ENCODE measurements at regions not wholly inside any gene's neighbourhood (a gene's known extent, or its start where the extent isn't known, plus 50 kb on each side); places are given as distances from the start of the nearest gene placed in this dataset.

DNA sequence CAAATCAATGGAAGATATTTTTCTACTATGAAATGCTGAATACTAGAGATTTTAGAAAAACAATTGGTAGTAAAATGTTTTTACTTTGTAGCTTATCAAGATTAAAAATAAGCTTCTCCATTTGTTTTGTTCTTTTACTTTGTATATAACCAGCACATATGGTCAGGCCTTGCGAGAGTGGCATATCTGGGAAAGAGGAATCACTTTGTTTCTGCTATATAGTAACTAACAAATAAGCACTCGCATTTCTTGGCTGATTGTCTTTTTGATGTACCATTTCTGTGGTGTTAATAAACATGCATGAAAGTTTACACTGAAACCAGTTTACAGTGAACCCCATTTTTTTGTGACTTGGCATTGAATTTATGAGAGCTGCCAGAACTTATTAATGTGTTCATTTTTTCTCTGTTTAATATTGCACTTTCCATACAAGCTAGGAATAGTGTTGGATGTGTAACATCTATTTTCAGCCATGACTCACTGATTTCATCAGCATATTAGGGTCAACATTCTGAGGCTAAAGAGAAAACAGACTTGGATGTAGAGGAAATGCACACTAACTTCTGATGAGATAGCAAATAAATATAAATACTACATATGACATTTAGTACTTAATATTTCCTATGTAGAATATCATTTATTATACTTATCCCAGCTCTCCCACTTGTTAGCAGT is 635.5 kb downstream of the KCNH5 start:
- no peaks in the 10 kb centered on the region for H3K27me3 ChIP-seq
- no peaks in the 10 kb centered on the region for H3K36me3 ChIP-seq
- TF ChIP-seq, protein P1, sequence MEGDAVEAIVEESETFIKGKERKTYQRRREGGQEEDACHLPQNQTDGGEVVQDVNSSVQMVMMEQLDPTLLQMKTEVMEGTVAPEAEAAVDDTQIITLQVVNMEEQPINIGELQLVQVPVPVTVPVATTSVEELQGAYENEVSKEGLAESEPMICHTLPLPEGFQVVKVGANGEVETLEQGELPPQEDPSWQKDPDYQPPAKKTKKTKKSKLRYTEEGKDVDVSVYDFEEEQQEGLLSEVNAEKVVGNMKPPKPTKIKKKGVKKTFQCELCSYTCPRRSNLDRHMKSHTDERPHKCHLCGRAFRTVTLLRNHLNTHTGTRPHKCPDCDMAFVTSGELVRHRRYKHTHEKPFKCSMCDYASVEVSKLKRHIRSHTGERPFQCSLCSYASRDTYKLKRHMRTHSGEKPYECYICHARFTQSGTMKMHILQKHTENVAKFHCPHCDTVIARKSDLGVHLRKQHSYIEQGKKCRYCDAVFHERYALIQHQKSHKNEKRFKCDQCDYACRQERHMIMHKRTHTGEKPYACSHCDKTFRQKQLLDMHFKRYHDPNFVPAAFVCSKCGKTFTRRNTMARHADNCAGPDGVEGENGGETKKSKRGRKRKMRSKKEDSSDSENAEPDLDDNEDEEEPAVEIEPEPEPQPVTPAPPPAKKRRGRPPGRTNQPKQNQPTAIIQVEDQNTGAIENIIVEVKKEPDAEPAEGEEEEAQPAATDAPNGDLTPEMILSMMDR (IDR thresholded peaks at IDR 0.05): no peak
- no peaks in the 10 kb centered on the region for H3K9me3 ChIP-seq
- no peak overlapping the region for H3K4me3 ChIP-seq (ENCODE audit: low read depth in 1 of 2, low read length in 1 of 2)
- H3K4me1 ChIP-seq (ENCODE audit: control insufficient read depth in 1 of 2, insufficient read depth in 1 of 2, low read depth in 1 of 2, low read length in 1 of 2): no peaks in the 10 kb centered on the region
- no peak overlapping the region for H3K27ac ChIP-seq

DNA sequence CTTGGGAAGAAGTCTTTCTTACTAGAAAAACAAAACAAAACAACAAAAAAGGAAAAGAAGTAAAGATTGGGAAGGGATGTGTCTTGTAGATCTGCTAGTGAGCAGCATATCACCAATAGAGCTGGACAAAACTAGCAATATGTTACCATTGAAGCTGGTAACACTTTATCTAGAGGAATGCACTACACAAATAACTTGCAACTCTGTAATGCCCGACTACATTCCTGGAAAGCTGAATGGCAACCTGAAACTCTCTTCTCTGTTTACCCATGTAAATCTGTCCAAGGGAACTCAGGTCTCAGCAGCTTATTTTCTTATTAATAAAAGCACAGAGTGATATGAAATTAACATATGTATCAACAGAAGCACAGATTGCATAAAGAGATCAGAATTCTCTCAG is 624.4 kb downstream of the KCNH5 start:
- TF ChIP-seq, protein P1 (IDR thresholded peaks at IDR 0.05): no peak

DNA sequence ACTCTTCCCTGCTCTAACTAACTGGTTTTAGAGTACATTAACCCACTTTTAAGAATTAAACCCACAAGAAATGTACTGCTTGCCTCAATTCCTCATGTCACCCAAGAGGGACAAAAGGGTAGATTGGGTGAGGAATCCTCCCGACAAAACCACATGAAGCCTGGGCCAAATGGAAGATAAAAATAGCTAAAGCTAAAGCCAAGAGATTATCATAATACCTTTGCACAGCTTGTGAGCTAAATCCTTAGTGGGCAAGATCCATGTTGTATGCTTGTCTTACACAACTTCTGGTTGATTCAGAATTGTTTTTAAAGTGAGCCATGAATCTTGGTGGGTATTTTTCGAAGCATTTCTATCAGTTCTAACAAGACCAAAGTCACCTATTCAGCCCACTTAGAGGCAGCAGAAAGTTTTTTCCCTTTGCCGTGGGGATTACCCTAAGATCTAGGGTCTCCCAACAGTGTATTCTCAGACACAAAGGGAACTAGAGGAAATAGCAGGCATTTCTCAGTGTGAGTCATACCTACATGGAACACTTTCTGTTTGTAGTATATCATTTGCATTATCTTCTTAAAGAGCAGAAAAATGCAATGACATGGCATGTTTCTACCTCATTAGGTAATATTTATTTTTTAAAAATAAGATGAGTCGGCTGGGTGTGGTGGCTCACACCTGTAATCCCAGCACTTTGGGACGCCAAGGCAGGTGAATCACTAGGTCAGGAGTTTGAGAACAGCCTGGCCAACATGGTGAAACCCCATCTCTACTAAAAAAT is 616.6 kb downstream of the KCNH5 start:
- no peaks in the 10 kb centered on the region for H3K27me3 ChIP-seq
- TF ChIP-seq, protein P1 (IDR thresholded peaks at IDR 0.05): no peak
- H3K4me1 ChIP-seq (ENCODE audit: control insufficient read depth in 1 of 2, insufficient read depth in 1 of 2, low read depth in 1 of 2, low read length in 1 of 2): no peaks in the 10 kb centered on the region
- H3K27ac ChIP-seq: no peak overlapping the region
- no peak overlapping the region for H3K4me3 ChIP-seq (ENCODE audit: low read depth in 1 of 2, low read length in 1 of 2)
- H3K9me3 ChIP-seq: no peaks in the 10 kb centered on the region
- H3K36me3 ChIP-seq: no peaks in the 10 kb centered on the region

More for the DNA sequence above, 624.4 kb downstream of the KCNH5 start:
- no peaks in the 10 kb centered on the region for H3K36me3 ChIP-seq
- no peaks in the 10 kb centered on the region for H3K27me3 ChIP-seq
- H3K4me3 ChIP-seq (ENCODE audit: low read depth in 1 of 2, low read length in 1 of 2): no peak overlapping the region
- H3K4me1 ChIP-seq (ENCODE audit: control insufficient read depth in 1 of 2, insufficient read depth in 1 of 2, low read depth in 1 of 2, low read length in 1 of 2): no peaks in the 10 kb centered on the region
- H3K27ac ChIP-seq: no peak overlapping the region
- no peaks in the 10 kb centered on the region for H3K9me3 ChIP-seq

DNA sequence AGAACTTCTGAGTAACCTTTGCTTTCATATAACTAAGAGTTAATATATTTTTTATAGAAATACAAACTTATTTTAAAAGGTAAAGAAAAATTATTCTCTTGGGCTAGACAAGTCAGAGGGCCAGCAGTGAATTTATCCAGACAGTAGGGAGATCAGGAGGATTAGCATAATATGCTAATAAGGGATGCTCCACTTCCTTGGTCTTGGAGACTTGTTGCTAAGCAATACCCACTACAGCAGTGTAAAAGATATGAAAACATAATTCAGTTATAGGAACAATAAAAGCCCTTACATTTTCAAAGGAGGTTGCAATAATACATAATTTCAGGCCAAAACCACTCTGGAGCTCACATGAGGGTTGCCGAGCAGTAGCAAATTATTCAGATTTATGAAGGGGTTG is 615.6 kb downstream of the KCNH5 start:
- H3K36me3 ChIP-seq: no peaks in the 10 kb centered on the region
- TF ChIP-seq, protein P1 (IDR thresholded peaks at IDR 0.05): no peak

DNA sequence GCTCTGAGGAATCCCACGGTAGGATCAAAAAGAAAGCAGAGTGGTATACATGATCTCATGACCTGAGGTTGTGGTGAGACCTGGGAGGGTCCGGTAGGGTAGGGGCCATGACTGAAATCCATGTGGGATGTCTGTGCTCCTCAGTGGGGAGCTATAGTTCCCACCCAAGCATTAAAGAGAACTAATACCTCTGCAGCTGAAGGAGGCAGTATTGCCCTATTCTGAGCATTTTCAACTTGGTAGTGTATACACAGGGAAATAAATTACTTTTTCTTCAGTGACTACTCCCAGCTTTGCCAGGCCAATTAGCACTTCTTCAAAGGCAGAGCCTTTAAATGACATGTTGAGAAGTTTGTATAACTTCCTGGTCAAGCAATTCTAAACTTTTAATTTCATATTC is 613.8 kb downstream of the KCNH5 start:
- Histone ChIP-seq H3K27me3 (no peaks in the 10 kb centered on the region), H3K36me3 (no peaks in the 10 kb centered on the region), H3K9me3 (no peaks in the 10 kb centered on the region), H3K27ac (no peak overlapping the region), H3K4me1 (ENCODE audit: control insufficient read depth in 1 of 2, insufficient read depth in 1 of 2, low read depth in 1 of 2, low read length in 1 of 2) (no peaks in the 10 kb centered on the region), H3K4me3 (ENCODE audit: low read depth in 1 of 2, low read length in 1 of 2) (no peak overlapping the region)
- TF ChIP-seq, protein P1 (IDR thresholded peaks at IDR 0.05): no peak

More for the DNA sequence above, 615.6 kb downstream of the KCNH5 start:
- Histone ChIP-seq H3K4me3 (ENCODE audit: low read depth in 1 of 2, low read length in 1 of 2) (no peak overlapping the region), H3K27me3 (no peaks in the 10 kb centered on the region), H3K9me3 (no peaks in the 10 kb centered on the region), H3K4me1 (ENCODE audit: control insufficient read depth in 1 of 2, insufficient read depth in 1 of 2, low read depth in 1 of 2, low read length in 1 of 2) (no peaks in the 10 kb centered on the region), H3K27ac (no peak overlapping the region)

Data from neutrophil (primary cell).